GM11168 (cell line): ENCODE measurements at regions not wholly inside any gene's neighbourhood (a gene's known extent, or its start where the extent isn't known, plus 50 kb on each side); places are given as distances from the start of the nearest gene placed in this dataset.

ENCODE experiments used
- in situ Hi-C: fragments of 300-500 bp; cut with MboI; formaldehyde crosslinking; loops from one replicate; pipeline ENCODE4 v1.12.0; 2022; ENCODE audit warnings: low sequenced_read_pairs; ENCODE audit not compliant: unreplicated experiment

GRCh38 chr4:24131954-24132673 lies 242.3 kb upstream of the PPARGC1A start:
- in situ Hi-C loops: no loop called here

GRCh38 chr4:24130637-24131036 lies 240.8 kb upstream of the PPARGC1A start:
- in situ Hi-C loops: no loop called here

GRCh38 chr4:24126776-24127175 lies 236.9 kb upstream of the PPARGC1A start:
- in situ Hi-C loops: no loop called here

DNA sequence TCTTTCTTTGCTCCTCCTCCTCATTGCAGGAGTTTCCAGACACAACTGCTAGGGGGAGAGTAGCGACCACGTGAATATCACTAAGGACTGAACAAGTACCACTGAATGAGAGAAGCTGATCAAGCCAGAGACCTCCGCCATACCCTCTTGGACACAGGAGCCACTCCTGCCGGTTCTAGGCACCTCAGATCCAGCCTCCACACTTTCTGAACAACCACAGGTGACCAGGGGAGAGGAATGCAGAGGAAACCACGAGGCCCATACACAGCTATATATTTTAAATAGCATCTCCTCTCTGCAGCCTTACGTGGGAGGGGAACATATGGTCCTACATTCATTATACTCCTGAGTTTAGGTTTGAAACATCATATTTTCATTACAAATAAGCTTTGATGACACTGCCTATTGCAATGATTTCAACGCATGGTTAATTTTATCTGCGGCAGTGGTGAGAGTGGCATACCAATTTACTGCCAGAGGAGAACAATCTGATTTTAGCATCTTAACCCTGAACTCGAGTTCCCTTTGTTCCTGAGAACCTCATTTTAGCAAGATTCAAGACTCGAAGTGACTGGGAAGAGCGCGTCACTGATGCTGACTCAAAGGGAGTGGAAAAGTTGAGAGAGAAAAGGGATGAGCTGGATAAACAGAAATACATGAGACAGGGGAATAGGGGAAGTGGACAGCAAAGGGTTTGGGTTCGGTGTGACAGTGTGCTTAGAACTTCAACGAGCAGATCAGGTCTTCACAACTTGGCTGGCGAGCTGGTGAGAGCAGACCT lies 231.7 kb upstream of the PPARGC1A start:
- in situ Hi-C loops: no loop called here

GRCh38 chr4:24117975-24118374 lies 228.1 kb upstream of the PPARGC1A start:
- in situ Hi-C loops: no loop called here

DNA sequence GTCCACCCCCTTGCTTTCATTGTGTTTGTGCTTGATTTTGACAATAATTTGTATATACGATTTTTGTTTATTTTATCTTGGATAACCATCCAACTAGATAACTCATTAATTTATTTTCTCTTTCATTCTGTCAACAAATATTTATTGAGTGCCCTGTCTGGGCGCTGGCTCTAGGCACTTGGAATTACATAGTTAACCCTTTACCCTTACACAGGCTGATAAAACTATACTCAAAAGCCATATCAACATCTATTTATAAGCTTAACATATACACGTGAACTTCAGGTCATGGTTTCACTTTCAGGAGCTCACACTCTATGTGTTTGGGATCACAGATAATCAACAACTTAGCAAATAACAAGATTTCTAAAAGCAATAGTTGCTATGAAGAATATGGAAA lies 226.3 kb upstream of the PPARGC1A start:
- in situ Hi-C loops: no loop called here

DNA sequence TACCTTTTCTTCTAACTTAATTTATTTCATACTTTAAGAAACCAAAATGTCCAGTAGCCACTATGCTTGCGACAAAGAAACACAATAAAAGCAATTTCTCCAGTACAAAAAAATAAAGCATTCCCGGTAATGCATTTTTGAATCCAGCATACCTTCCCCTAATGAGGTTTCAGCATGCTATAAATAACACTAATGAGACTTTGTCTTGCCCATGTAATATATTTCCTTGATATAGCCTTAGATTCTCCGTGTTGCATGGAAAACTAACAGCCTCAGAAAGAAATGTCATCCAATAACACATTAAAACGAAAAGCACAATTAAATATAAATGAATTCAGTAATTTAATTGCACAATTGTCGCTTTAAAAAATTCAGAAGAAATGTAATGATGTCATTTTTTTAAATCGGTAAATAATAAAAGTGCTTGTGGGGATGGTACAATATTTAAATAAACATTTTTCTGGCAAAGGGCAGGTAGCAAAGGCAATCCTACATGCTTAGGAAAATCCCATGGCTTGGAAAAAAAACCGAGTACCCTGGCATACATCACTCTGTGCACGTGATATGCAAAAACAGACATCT lies 225.2 kb upstream of the PPARGC1A start:
- in situ Hi-C loops: no loop called here

DNA sequence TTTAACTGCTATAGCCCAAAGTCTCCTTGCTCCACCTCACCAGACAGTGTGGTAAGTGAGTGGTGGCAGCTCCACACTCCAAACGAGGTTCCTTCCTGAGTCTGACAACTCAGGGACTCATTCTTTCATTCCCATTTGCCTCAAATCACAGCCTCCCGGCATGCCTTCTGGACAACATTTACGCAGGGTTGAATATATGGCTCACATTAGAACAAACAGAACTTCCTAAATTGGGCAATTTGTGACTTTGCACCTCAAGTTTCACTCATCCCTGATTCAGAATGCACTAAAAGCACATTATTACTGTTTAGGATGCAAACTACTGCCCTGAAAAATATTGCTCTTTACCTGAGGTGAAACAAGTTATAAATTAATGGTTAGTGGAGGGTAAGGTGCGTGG lies 224.6 kb upstream of the PPARGC1A start:
- in situ Hi-C loops: no loop called here

GRCh38 chr4:24112466-24112865 lies 222.6 kb upstream of the PPARGC1A start:
- in situ Hi-C loops: no loop called here

DNA sequence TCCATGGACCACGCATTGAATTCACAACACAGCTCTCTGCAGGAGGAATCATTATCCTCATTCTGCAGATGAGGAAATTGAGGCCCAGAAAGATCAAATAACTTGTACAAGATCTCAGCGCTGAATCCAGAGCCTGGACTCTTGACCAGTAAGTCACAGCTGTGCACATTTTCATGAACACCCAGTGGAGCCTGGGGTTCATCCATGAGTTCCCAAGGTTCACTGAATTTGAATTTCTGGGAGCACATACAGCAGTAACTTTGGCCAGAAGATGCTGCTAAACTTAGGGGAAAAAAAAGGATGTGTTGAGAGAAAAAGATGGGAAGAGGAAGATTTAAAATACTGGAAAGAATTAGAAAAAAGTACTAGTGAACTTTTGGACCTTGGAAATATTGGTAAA lies 218.7 kb upstream of the PPARGC1A start:
- in situ Hi-C loops: no loop called here

- in situ Hi-C loops: no loop called here
Measured at GRCh38 chr4:24105327-24106038, 215.6 kb upstream of the PPARGC1A start.

- in situ Hi-C loops: no loop called here
Measured at GRCh38 chr4:24104158-24104565, 214.3 kb upstream of the PPARGC1A start.

GRCh38 chr4:24103434-24104157 lies 213.7 kb upstream of the PPARGC1A start:
- in situ Hi-C loops: no loop called here

- in situ Hi-C loops: no loop called here
Measured at GRCh38 chr4:24102621-24103020, 212.8 kb upstream of the PPARGC1A start.

DNA sequence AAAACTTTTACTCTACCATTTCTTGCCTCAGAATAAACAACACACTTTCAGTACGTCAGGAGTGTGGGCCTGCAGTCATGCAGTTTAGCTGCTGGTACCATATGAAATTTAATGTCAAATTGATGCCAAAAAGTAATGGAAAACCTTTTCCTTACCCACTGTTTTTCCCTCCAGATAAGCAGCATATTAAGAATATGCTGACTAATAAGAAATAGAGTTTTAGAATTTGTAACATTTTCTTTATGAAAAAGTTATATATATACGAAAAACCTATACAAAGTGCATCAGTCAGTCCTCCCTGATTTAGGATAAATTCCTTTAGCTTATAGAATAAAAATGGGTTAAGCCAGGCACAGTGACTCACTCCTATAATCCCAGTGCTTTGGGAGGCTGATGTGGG lies 206.8 kb upstream of the PPARGC1A start:
- in situ Hi-C loops: no loop called here

GRCh38 chr4:24094726-24095125 lies 204.9 kb upstream of the PPARGC1A start:
- in situ Hi-C loops: no loop called here

DNA sequence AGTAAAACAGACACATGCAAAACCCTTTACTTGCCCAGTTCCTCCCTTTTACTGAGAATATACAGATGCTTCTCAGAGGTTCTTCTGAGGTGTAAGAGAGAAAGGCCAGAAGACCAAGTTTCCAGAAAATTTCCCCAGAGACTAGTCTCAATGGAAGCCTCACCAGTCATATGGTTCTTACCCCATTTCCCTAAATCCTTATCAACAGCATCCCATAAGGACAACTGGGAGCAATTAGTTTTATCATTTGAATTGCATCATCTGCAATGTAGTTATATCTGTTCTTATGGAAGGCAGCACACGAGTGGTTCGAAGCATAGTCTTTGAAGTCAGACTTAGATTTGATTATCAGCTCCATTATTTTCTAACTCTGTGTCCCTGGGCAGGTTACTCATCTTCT lies 203.6 kb upstream of the PPARGC1A start:
- in situ Hi-C loops: no loop called here

GRCh38 chr4:24091639-24092233 lies 201.9 kb upstream of the PPARGC1A start:
- in situ Hi-C loops: no loop called here

DNA sequence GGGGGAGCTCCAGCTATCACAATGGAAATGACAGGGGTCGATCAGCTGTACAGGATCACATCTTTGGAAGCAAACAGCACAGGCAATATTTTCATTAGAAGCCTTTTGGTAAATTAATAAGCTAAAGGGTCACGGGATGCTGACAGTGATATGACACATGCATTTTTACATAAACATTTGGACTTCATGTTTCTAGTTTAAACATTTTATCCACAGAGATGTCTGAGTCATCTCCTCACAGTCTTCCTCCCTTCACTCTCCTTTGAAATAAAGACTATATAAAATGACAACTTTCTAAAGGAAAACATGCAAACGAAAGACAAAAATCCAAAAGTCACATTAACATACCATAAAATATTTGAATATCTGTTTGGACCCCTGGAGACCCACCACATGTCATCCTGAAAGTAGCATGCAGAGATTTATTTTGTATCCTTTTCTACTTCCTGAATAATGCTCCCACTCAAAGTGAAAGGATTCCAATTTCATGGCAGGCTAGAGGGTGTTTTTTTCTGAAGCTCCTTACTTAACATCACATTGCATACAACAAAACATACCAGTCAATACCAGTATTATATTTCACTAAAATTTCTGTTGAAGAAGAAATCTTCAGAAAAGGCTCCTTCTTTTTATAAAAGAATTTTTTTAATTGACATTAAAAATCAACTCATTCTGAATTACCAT lies 200.1 kb upstream of the PPARGC1A start:
- in situ Hi-C loops: no loop called here
